ENCODE measurements at regions not wholly inside any gene's neighbourhood (a gene's known extent, or its start where the extent isn't known, plus 50 kb on each side); places are given as distances from the start of the nearest gene placed in this dataset.

DNA sequence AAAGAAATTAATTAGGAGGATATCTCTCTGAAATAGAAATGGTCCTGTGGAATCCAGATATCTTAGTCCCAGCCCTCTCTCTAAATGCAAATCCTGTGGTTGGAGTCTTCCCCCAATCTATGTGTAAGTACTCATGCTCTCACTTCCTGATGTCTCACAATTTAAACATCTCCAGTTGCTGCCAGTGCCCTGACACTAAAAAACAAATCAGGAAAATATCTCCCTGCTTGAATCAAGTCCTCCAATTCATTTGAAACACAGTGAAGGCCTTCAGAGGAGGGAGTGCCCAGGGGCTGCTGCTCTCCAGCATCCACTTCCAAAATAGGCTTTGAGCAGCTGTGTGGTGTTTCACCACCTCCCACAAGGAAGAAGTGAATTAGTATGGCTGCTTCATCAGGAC, 413.8 kb downstream of the RAD51AP2 start:
- no peaks in the 10 kb centered on the region for H3K36me3 ChIP-seq (replicated peaks in 1 of 2; ENCODE audit: control insufficient read depth in 1 of 2, insufficient read depth in 2 of 2, low read length in 1 of 2)
- no peaks in the 10 kb centered on the region for H4K20me1 ChIP-seq (ENCODE audit: insufficient read depth)
- no peaks in the 10 kb centered on the region for H3K9me3 ChIP-seq
- H3K79me2 ChIP-seq (ENCODE audit: insufficient read depth), result no peaks in the 10 kb centered on the region
- H3K9ac ChIP-seq, result no peak overlapping the region
- no peaks in the 10 kb centered on the region for H3F3A ChIP-seq (replicated peaks; ENCODE audit: insufficient read depth)
- TF ChIP-seq GATA2 (CRISPR knock-in tag; IDR thresholded peaks at IDR 0.05), result no peak
- no peak for TF ChIP-seq CTCF (IDR thresholded peaks at IDR 0.05)
- no peak for TF ChIP-seq TEAD4 (IDR thresholded peaks at IDR 0.05; ENCODE audit: borderline replicate concordance, insufficient read depth)
- no peak for TF ChIP-seq TCF12 (IDR thresholded peaks at IDR 0.05)
- no peak for TF ChIP-seq FOSL2 (IDR thresholded peaks at IDR 0.05; ENCODE audit: borderline replicate concordance, low read depth)
- no peak for TF ChIP-seq SIN3A (IDR thresholded peaks at IDR 0.05; ENCODE audit: borderline replicate concordance, low read depth, low read length)
- no peak for TF ChIP-seq IRF3 (IDR thresholded peaks at IDR 0.05; ENCODE audit: low read depth, low read length)
- no peak for TF ChIP-seq TAF1 (IDR thresholded peaks at IDR 0.05; ENCODE audit: borderline replicate concordance, low read depth, low read length)
- TF ChIP-seq, protein P1, sequence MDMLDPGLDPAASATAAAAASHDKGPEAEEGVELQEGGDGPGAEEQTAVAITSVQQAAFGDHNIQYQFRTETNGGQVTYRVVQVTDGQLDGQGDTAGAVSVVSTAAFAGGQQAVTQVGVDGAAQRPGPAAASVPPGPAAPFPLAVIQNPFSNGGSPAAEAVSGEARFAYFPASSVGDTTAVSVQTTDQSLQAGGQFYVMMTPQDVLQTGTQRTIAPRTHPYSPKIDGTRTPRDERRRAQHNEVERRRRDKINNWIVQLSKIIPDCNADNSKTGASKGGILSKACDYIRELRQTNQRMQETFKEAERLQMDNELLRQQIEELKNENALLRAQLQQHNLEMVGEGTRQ (IDR thresholded peaks at IDR 0.05; ENCODE audit: borderline replicate concordance, low read depth, low read length), result no peak
- TF ChIP-seq JUND (IDR thresholded peaks at IDR 0.05), result no peak
- no peak for TF ChIP-seq EZH2phosphoT487 (IDR thresholded peaks at IDR 0.05; ENCODE audit: borderline replicate concordance, low read depth)
- TF ChIP-seq NRF1 (IDR thresholded peaks at IDR 0.05; ENCODE audit: low read depth, low read length), result no peak
- TF ChIP-seq, protein P2, sequence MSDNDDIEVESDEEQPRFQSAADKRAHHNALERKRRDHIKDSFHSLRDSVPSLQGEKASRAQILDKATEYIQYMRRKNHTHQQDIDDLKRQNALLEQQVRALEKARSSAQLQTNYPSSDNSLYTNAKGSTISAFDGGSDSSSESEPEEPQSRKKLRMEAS (IDR thresholded peaks at IDR 0.05; ENCODE audit: low read depth), result no peak
- no peak for TF ChIP-seq EP300 (IDR thresholded peaks at IDR 0.05; ENCODE audit: borderline replicate concordance in 1 of 2, low read depth in 1 of 2, low read length in 1 of 2)
- TF ChIP-seq MXI1 (IDR thresholded peaks at IDR 0.05; ENCODE audit: low read depth, low read length), result no peak
- TF ChIP-seq, protein P3, sequence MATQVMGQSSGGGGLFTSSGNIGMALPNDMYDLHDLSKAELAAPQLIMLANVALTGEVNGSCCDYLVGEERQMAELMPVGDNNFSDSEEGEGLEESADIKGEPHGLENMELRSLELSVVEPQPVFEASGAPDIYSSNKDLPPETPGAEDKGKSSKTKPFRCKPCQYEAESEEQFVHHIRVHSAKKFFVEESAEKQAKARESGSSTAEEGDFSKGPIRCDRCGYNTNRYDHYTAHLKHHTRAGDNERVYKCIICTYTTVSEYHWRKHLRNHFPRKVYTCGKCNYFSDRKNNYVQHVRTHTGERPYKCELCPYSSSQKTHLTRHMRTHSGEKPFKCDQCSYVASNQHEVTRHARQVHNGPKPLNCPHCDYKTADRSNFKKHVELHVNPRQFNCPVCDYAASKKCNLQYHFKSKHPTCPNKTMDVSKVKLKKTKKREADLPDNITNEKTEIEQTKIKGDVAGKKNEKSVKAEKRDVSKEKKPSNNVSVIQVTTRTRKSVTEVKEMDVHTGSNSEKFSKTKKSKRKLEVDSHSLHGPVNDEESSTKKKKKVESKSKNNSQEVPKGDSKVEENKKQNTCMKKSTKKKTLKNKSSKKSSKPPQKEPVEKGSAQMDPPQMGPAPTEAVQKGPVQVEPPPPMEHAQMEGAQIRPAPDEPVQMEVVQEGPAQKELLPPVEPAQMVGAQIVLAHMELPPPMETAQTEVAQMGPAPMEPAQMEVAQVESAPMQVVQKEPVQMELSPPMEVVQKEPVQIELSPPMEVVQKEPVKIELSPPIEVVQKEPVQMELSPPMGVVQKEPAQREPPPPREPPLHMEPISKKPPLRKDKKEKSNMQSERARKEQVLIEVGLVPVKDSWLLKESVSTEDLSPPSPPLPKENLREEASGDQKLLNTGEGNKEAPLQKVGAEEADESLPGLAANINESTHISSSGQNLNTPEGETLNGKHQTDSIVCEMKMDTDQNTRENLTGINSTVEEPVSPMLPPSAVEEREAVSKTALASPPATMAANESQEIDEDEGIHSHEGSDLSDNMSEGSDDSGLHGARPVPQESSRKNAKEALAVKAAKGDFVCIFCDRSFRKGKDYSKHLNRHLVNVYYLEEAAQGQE (IDR thresholded peaks at IDR 0.05; ENCODE audit: low read depth, low read length), result no peak
- no peak for TF ChIP-seq GABPA (IDR thresholded peaks at IDR 0.05; ENCODE audit: low read depth)
- no peak for TF ChIP-seq RXRA (IDR thresholded peaks at IDR 0.05; ENCODE audit: borderline replicate concordance, low read depth)
- H3K4me1 ChIP-seq (ENCODE audit: control insufficient read depth in 1 of 2, insufficient read depth in 2 of 2, low read depth in 1 of 2, low read length in 1 of 2), result no peaks in the 10 kb centered on the region
- CTCF ChIA-PET, result interaction anchor here (1.2 to 2.3 kb wide), 3 partner anchors 8 to 10 kb away, joined by 5 to 7 read pairs (median 6); no protein-coding TSS in a partner anchor
- H3K9me2 ChIP-seq, result no peaks in the 10 kb centered on the region
- no peaks in the 10 kb centered on the region for H3K27me3 ChIP-seq (ENCODE audit: insufficient read depth)
- no peak overlapping the region for H3K4me2 ChIP-seq
- no peak for DNase-seq
- H2AFZ ChIP-seq (ENCODE audit: low read depth), result no peak overlapping the region
- no peak overlapping the region for H3K4me3 ChIP-seq (ENCODE audit: low read depth in 2 of 2, low read length in 1 of 2)
- H3K27ac ChIP-seq (ENCODE audit: low read depth in 2 of 2, low read length in 1 of 2), result no peak overlapping the region
- POLR2A ChIA-PET, result no interaction called here
